ENCODE measurements at regions not wholly inside any gene's neighbourhood (a gene's known extent, or its start where the extent isn't known, plus 50 kb on each side); places are given as distances from the start of the nearest gene placed in this dataset.

- H3K36me3 ChIP-seq (ENCODE audit: control insufficient read depth in 2 of 2, extremely low read depth in 1 of 2, insufficient read depth in 2 of 2, low read length in 2 of 2): no peaks in the 10 kb centered on the region
- FAIRE-seq: no peak
- intact Hi-C loops (cut with micrococcal nuclease) (no loop called here), dilution Hi-C loops (cut with MboI; ENCODE audit: extremely low pct_ligation_motif_present, low sequenced_read_pairs) (no loop called here)
- H2AFZ ChIP-seq (ENCODE audit: low read depth, low read length): no peak overlapping the region
- no TSS peak for BruUV-seq (replicated peaks)
- H3K9me3 ChIP-seq (replicated peaks; ENCODE audit: control insufficient read depth, insufficient read depth, low read length): peaks cover 12% of the 10 kb centered on the region
- no peak overlapping the region for H3K27ac ChIP-seq (ENCODE audit: insufficient read depth, low read depth, low read length)
- H4K20me1 ChIP-seq (replicated peaks; ENCODE audit: control insufficient read depth, extremely low read depth, insufficient read depth, low read length): no peaks in the 10 kb centered on the region
- H3K9me1 ChIP-seq (replicated peaks; ENCODE audit: control insufficient read depth, extremely low read depth, insufficient read depth, low read length): no peaks in the 10 kb centered on the region
- H3K4me2 ChIP-seq (ENCODE audit: insufficient read depth, low read length): no peak overlapping the region
- no peak overlapping the region for H3K9ac ChIP-seq (replicated peaks; ENCODE audit: extremely low read depth, insufficient read depth, low read length)
- H3K79me2 ChIP-seq (ENCODE audit: control insufficient read depth, insufficient read depth, low read length): no peaks in the 10 kb centered on the region
- CTCF ChIA-PET: no interaction called here
- TF ChIP-seq JUN (IDR thresholded peaks at IDR 0.05; ENCODE audit: borderline replicate concordance, insufficient read depth, insufficient read length, low read depth) (no peak), POLR2A (IDR thresholded peaks at IDR 0.05; ENCODE audit: low read depth, low read length) (no peak), EZH2 (IDR thresholded peaks at IDR 0.05; ENCODE audit: borderline replicate concordance, low read depth, low read length, severe bottlenecking) (no peak), GATA2 (IDR thresholded peaks at IDR 0.05; ENCODE audit: insufficient read depth, insufficient read length, low read depth, low read length) (no peak), FOS (IDR thresholded peaks at IDR 0.05; ENCODE audit: borderline replicate concordance, insufficient read depth, low read length) (no peak), MAX (IDR thresholded peaks at IDR 0.05; ENCODE audit: insufficient read depth, insufficient read length) (no peak), MYC (IDR thresholded peaks at IDR 0.05; ENCODE audit: low read depth, low read length) (no peak), POLR2AphosphoS5 (IDR thresholded peaks at IDR 0.05; ENCODE audit: insufficient read depth, low read depth, low read length) (no peak)
- TF ChIP-seq, protein P1, sequence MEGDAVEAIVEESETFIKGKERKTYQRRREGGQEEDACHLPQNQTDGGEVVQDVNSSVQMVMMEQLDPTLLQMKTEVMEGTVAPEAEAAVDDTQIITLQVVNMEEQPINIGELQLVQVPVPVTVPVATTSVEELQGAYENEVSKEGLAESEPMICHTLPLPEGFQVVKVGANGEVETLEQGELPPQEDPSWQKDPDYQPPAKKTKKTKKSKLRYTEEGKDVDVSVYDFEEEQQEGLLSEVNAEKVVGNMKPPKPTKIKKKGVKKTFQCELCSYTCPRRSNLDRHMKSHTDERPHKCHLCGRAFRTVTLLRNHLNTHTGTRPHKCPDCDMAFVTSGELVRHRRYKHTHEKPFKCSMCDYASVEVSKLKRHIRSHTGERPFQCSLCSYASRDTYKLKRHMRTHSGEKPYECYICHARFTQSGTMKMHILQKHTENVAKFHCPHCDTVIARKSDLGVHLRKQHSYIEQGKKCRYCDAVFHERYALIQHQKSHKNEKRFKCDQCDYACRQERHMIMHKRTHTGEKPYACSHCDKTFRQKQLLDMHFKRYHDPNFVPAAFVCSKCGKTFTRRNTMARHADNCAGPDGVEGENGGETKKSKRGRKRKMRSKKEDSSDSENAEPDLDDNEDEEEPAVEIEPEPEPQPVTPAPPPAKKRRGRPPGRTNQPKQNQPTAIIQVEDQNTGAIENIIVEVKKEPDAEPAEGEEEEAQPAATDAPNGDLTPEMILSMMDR (IDR thresholded peaks at IDR 0.05; ENCODE audit: extremely low read depth in 1 of 2, insufficient read depth in 1 of 2, low read depth in 1 of 2, low read length in 2 of 2): no peak
- no peaks in the 10 kb centered on the region for H3K4me1 ChIP-seq (ENCODE audit: control insufficient read depth, extremely low read depth, insufficient read depth, low read length)
- POLR2A ChIA-PET: no interaction called here
- H3K27me3 ChIP-seq (ENCODE audit: control insufficient read depth in 2 of 2, insufficient read depth in 2 of 2, low read length in 2 of 2): no peaks in the 10 kb centered on the region
- DNase-seq (ENCODE audit: low read depth, low spot score): no peak
- no peak overlapping the region for H3K4me3 ChIP-seq (replicated peaks in 1 of 3; ENCODE audit: insufficient read depth in 1 of 3, low read depth in 1 of 3, low read length in 3 of 3)
These were observed 654.3 kb upstream of the RAB6C start for GRCh38 chr2:129325151-129325550.
